Stimulated activated CD4-positive, alpha-beta T cell treated with anti-CD3 and anti-CD28 coated beads, Interleukin-15, amount 100 ng/mL, for 24 hours (primary cell): ENCODE measurements at regions not wholly inside any gene's neighbourhood (a gene's known extent, or its start where the extent isn't known, plus 50 kb on each side); places are given as distances from the start of the nearest gene placed in this dataset.

Experiments
- DNase-seq: peaks from one replicate; pipeline ENCODE4 v3.0.0-alpha.2; 2020

GRCh38 chr3:56862352-56863062 lies 60.8 kb upstream of the ARHGEF3 start:
- DNase-seq, result peak; percentile 42

GRCh38 chr3:56861511-56861910 lies 59.8 kb upstream of the ARHGEF3 start:
- no peak for DNase-seq

DNA sequence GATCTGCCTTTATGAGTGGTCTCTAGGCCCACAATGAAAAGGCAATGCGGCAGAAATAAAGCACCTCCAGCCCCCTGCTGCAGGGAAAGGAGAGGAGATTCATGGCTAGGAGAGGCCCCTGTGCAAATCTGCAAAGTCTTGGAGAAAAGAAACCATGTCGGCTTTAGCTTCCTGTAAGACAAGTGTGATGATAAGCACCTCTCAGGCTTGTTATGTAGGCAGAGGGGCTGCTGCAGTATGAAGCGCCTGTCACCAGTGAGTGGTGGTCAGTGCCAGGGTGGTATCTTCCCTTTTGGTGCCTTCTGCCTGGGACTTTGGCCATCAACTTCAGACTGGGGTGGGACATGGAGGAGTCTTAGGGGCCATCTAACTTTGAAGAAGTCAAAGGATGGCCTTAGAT lies 59.2 kb upstream of the ARHGEF3 start:
- DNase-seq, result no peak

- no peak for DNase-seq
Measured at GRCh38 chr3:56860351-56860750, 58.6 kb upstream of the ARHGEF3 start.

DNA sequence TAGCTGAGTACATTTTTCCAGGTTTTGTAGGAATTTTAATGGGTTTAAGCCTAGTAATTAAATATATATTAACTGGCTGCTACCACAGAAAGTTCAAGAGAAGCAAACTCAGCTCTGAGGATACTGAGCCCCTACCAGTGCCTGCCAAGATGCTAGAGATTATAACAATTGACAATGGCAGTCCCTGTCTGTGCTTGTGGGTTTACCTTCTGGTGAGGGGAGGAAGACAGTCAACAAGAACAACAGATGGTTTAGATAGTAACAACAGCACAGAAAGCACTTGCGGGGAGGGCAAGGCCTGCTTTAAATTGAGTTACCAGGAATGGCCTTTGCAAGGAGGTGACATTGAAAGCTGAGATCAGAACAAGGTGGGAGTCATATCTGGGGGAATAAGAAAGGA lies 56.6 kb upstream of the ARHGEF3 start:
- DNase-seq, result no peak

GRCh38 chr3:56857178-56857577 lies 55.4 kb upstream of the ARHGEF3 start:
- DNase-seq, result no peak

DNA sequence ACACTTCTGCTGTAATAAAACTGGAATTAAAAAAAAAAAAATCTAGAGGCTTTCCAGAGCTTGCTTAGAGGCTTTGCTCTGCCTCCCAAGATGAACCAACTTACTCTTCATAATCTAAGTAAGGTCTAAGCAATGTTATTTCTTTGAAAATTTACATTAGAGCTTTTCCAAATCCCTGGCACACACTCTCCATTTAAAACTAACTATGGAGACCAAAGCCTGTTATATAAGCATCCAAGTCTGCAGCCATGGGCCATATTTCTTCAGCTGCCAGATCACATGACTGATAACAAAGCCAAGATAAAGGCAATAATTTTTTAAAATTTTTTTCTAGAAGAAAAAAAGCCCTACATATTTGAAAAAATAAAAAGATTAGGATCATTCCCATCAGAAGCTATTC lies 55.0 kb upstream of the ARHGEF3 start:
- no peak for DNase-seq

DNA sequence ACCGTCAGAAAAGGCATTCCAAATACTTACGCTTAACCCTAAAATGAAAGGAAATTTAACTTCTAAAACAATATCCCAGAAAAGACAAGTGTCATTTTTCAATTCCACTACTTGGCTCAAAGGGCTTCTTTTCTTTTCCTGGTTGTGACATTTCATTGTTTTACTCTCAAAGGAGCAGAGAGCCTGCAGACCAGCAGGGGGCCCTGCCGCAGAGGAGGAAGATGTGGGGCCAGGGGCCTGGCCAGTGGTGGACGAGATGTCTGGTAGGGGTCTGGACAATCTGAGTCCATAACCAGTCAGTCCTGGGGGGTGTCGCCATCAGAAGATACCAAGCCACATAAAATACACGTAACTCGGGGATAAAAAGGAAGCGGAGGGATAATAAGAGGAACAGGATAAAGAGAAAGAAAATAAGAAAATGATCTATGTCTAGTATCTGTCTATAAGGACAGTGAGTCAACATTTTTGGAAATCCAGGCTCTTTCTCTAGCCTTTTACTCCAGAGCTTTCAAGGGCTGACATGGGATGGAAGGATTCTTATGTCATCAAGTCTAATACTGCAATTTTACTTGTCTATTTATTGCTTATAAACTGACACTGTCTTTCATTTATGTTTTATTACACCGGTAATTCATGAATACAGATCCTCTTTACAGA lies 54.2 kb upstream of the ARHGEF3 start:
- peak; percentile 52 for DNase-seq

- DNase-seq, result no peak
Measured at GRCh38 chr3:56854856-56855611, 53.3 kb upstream of the ARHGEF3 start.

- DNase-seq, result no peak
Measured at GRCh38 chr3:56851966-56852884, 50.5 kb upstream of the ARHGEF3 start.
